CD4-positive, alpha-beta T cell treated with Interleukin-4 for 4 hours (primary cell): ENCODE measurements at regions not wholly inside any gene's neighbourhood (a gene's known extent, or its start where the extent isn't known, plus 50 kb on each side); places are given as distances from the start of the nearest gene placed in this dataset.
A peak's percentile ranks its signal among the peaks of the same experiment; 100 is the strongest.

Source experiments
- DNase-seq: peaks from one replicate; pipeline ENCODE4 v3.0.0-alpha.2; 2020

- no peak for DNase-seq
Measured at GRCh38 chr9:69955536-69956355, 87.9 kb upstream of the MAMDC2 start.

GRCh38 chr9:69961843-69962242 lies 81.8 kb upstream of the MAMDC2 start:
- DNase-seq, result no peak

- DNase-seq, result no peak
Measured at GRCh38 chr9:69963803-69964202, 79.8 kb upstream of the MAMDC2 start.

DNA sequence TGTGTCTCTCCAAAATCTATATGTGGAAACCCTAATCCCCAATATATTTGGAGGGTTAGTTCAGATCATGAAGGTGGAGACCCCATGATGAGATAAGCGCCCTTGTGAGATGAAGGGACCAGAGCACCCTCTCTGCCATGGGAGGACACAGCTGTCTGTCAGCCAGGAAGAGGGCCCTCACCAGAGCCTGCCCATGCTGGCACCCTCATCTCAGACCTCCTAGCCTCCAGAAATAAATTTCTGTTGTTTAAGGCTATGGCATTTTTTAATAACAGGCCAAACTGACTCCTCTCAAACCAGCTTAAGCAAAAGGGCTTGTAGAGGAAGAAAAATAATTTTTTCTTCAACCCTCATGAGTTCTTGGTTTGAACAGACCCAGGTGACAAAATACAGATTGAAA lies 79.2 kb upstream of the MAMDC2 start:
- DNase-seq, result no peak

GRCh38 chr9:69965416-69966145 lies 78.1 kb upstream of the MAMDC2 start:
- no peak for DNase-seq

DNA sequence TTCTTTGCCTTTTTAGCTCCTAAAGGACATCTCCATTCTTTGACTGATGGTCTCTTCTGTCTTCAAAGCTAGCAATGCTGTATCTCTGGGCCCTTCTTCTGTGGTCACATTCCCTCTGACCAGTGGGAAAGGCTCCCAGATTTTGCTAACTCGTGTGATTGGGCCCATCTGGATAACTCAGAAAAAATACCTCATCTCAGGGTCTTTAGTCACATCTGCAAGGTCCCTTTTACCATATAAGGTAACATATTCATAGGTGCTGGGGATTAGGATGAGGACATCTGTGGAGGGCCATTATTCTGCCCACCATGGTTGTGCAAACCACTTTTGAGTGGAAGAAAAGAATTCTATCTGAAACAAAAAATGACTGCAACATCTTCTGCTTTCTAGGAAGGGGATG lies 76.3 kb upstream of the MAMDC2 start:
- DNase-seq, result no peak

- no peak for DNase-seq
Measured at GRCh38 chr9:69970001-69970533, 73.6 kb upstream of the MAMDC2 start.

- peak; percentile 32 for DNase-seq
Measured at GRCh38 chr9:69971643-69972449, 71.8 kb upstream of the MAMDC2 start.

DNA sequence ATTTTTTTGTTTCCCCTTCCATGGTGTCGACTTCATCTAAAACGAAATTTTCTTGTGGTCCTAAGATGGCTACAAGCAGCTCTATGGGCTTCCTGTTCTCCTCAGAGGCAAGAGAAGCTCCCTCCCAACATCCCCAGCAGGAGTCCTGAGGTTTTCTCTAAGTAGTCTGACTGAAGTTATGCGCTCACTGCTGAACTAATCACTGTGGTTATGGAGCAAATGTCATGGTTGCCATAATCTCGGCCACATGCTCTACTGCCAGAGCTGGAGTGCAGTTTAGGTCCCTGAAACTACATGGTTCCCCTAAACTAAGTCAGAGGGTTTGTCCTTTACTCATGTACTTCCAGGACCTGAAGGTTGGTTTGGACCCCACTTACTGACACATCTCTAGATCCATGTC lies 68.0 kb upstream of the MAMDC2 start:
- no peak for DNase-seq

- DNase-seq, result no peak
Measured at GRCh38 chr9:69976152-69976551, 67.5 kb upstream of the MAMDC2 start.

DNA sequence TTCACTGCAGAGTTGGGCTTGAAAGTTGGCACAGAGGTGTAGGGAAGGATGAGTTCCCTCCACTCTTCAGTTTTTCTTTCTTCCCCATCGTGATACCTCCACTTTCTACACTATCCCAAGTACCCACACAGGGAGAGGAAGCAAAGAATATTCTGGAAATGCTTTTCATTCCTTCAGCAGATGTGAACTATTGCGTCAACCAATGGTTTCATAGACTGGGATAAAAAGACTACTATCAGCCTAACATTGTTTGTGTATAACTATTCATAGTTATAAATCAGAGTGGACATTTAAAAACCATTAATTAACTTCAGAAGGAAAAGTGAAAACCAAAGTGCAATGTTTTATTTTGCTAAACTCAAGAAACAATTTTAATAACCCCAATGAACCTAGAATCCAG lies 63.6 kb upstream of the MAMDC2 start:
- DNase-seq, result no peak

- DNase-seq, result no peak
Measured at GRCh38 chr9:69980591-69980990, 63.1 kb upstream of the MAMDC2 start.

GRCh38 chr9:69981686-69982445 lies 61.8 kb upstream of the MAMDC2 start:
- DNase-seq, result no peak

GRCh38 chr9:69984831-69985230 lies 58.8 kb upstream of the MAMDC2 start:
- no peak for DNase-seq

- no peak for DNase-seq
Measured at GRCh38 chr9:69985971-69986370, 57.7 kb upstream of the MAMDC2 start.

DNA sequence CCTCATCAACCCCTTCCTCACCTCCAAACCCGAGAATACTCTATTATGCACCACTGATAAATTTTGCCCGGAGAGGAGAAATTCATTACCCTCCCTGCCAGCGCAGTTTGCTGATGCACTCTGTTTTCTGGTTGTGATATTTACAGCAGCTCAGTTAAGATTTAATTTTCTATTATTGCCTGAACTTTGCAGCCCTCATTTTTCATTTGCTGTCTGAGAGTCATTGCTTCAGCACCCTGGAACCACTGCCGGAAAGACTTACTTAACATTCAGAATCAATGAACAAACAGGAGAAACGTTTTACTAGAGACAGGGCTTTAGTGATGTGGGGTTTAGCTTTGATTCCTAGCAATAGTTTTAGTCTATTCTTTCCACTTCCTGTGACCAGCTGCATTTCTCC lies 56.7 kb upstream of the MAMDC2 start:
- DNase-seq, result no peak

GRCh38 chr9:69987457-69987856 lies 56.2 kb upstream of the MAMDC2 start:
- no peak for DNase-seq

- no peak for DNase-seq
Measured at GRCh38 chr9:69993110-69993509, 50.5 kb upstream of the MAMDC2 start.
